ENCODE measurements at regions not wholly inside any gene's neighbourhood (a gene's known extent, or its start where the extent isn't known, plus 50 kb on each side); places are given as distances from the start of the nearest gene placed in this dataset.

GRCh38 chr5:107047048-107047447, 623.7 kb downstream of the EFNA5 start:
- H3K27ac ChIP-seq = no peak overlapping the region
- no peaks in the 10 kb centered on the region for H3K36me3 ChIP-seq (ENCODE audit: insufficient read depth, low read length)
- no peak for DNase-seq (ENCODE audit: low read depth, low spot score)
- H3K9ac ChIP-seq (ENCODE audit: insufficient read length) = no peak overlapping the region
- H3K9me3 ChIP-seq (ENCODE audit: low read depth, low read length) = no peaks in the 10 kb centered on the region
- TF ChIP-seq POLR2AphosphoS5 (IDR thresholded peaks at IDR 0.05; ENCODE audit: borderline replicate concordance, low read depth, low read length) = no peak
- no peak for TF ChIP-seq FOXP2 (optimal IDR thresholded peaks at IDR 0.05; ENCODE audit: control extremely low read depth, extremely low read length, insufficient read depth)
- no peak overlapping the region for H3K4me3 ChIP-seq

- TF ChIP-seq POLR2AphosphoS5 (IDR thresholded peaks at IDR 0.05; ENCODE audit: borderline replicate concordance, low read depth, low read length) (no peak), EZH2 (IDR thresholded peaks at IDR 0.05) (no peak), FOXP2 (optimal IDR thresholded peaks at IDR 0.05; ENCODE audit: control extremely low read depth, extremely low read length, insufficient read depth) (no peak)
- Histone ChIP-seq H3K9me3 (ENCODE audit: low read depth, low read length) (no peaks in the 10 kb centered on the region), H3K4me3 (no peak overlapping the region), H3K27ac (no peak overlapping the region), H3K36me3 (ENCODE audit: insufficient read depth, low read length) (no peaks in the 10 kb centered on the region), H3K9ac (ENCODE audit: insufficient read length) (no peak overlapping the region)
- no peak for DNase-seq (ENCODE audit: low read depth, low spot score)
Measured at GRCh38 chr5:107043665-107044064, 627.1 kb downstream of the EFNA5 start.

- Histone ChIP-seq H3K4me3 (no peak overlapping the region), H3K9ac (ENCODE audit: insufficient read length) (no peak overlapping the region), H3K9me3 (ENCODE audit: low read depth, low read length) (no peaks in the 10 kb centered on the region), H3K36me3 (ENCODE audit: insufficient read depth, low read length) (no peaks in the 10 kb centered on the region), H3K27ac (peak overlapping the region; percentile 34; the same call in 1 of the 2 replicates)
- DNase-seq (ENCODE audit: low read depth, low spot score) = peak; percentile 85
- TF ChIP-seq POLR2AphosphoS5 (IDR thresholded peaks at IDR 0.05; ENCODE audit: borderline replicate concordance, low read depth, low read length) = no peak; the same call in 1 of the 2 replicates
- no peak for TF ChIP-seq FOXP2 (optimal IDR thresholded peaks at IDR 0.05; ENCODE audit: control extremely low read depth, extremely low read length, insufficient read depth)
- no peak for TF ChIP-seq EZH2 (IDR thresholded peaks at IDR 0.05)
Measured at GRCh38 chr5:107040907-107041306, 629.8 kb downstream of the EFNA5 start.

DNA sequence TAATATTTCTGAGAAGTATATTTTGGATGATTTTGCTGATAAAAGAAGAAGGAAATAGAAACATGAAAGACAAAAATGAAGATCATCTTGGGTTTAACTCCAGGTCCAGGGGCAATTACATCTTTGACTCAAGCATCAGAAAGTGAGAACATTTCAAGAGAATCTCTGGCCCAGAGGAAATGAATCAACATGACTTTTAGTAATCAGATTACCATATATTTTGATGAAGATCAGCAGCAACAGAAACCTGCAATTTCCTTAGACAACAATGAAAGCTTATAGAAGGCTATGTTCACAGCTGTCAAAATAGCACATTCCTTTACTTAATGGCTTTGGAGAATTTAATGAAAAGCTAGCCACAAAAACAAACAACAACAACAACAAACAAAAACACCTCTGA, 638.1 kb downstream of the EFNA5 start:
- no peak overlapping the region for H3K27ac ChIP-seq
- no peak for DNase-seq (ENCODE audit: low read depth, low spot score)
- TF ChIP-seq POLR2AphosphoS5 (IDR thresholded peaks at IDR 0.05; ENCODE audit: borderline replicate concordance, low read depth, low read length) (no peak), FOXP2 (optimal IDR thresholded peaks at IDR 0.05; ENCODE audit: control extremely low read depth, extremely low read length, insufficient read depth) (no peak), EZH2 (IDR thresholded peaks at IDR 0.05) (no peak)
- H3K36me3 ChIP-seq (ENCODE audit: insufficient read depth, low read length) = no peaks in the 10 kb centered on the region
- no peak overlapping the region for H3K9ac ChIP-seq (ENCODE audit: insufficient read length)
- no peak overlapping the region for H3K4me3 ChIP-seq
- H3K9me3 ChIP-seq (ENCODE audit: low read depth, low read length) = no peaks in the 10 kb centered on the region

GRCh38 chr5:107028938-107029337, 641.8 kb downstream of the EFNA5 start:
- no peak for TF ChIP-seq POLR2AphosphoS5 (IDR thresholded peaks at IDR 0.05; ENCODE audit: borderline replicate concordance, low read depth, low read length)
- TF ChIP-seq FOXP2 (optimal IDR thresholded peaks at IDR 0.05; ENCODE audit: control extremely low read depth, extremely low read length, insufficient read depth) = no peak
- no peak for TF ChIP-seq EZH2 (IDR thresholded peaks at IDR 0.05)
- no peaks in the 10 kb centered on the region for H3K9me3 ChIP-seq (ENCODE audit: low read depth, low read length)
- no peak for DNase-seq (ENCODE audit: low read depth, low spot score)
- no peak overlapping the region for H3K4me3 ChIP-seq
- H3K27ac ChIP-seq = no peak overlapping the region
- H3K9ac ChIP-seq (ENCODE audit: insufficient read length) = no peak overlapping the region
- no peaks in the 10 kb centered on the region for H3K36me3 ChIP-seq (ENCODE audit: insufficient read depth, low read length)

GRCh38 chr5:107025712-107026497, 644.8 kb downstream of the EFNA5 start:
- Histone ChIP-seq H3K4me3 (no peak overlapping the region), H3K9ac (ENCODE audit: insufficient read length) (no peak overlapping the region), H3K9me3 (ENCODE audit: low read depth, low read length) (no peaks in the 10 kb centered on the region), H3K36me3 (ENCODE audit: insufficient read depth, low read length) (no peaks in the 10 kb centered on the region), H3K27ac (no peak overlapping the region)
- no peak for TF ChIP-seq EZH2 (IDR thresholded peaks at IDR 0.05)
- no peak for TF ChIP-seq POLR2AphosphoS5 (IDR thresholded peaks at IDR 0.05; ENCODE audit: borderline replicate concordance, low read depth, low read length)
- TF ChIP-seq FOXP2 (optimal IDR thresholded peaks at IDR 0.05; ENCODE audit: control extremely low read depth, extremely low read length, insufficient read depth) = no peak
- DNase-seq (ENCODE audit: low read depth, low spot score) = no peak

DNA sequence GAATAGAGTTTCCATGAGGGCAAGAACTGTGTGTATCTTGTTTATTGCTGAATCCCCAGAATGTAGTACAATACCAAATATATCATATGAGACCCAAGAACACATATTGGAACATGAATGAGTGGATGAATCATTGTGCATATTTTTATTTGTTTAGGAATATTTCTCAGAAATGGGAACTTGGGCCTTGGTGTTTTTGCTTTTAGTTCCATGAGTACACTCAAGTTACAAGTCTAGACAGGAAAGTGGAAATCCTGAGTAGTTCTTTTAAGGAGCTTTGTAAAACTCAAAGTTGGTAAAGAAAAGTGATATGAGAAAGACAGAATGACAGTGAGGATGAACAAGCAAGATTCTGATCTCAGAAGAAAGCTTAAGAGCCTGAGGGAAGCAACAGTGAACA, 647.0 kb downstream of the EFNA5 start:
- DNase-seq (ENCODE audit: low read depth, low spot score) = no peak
- no peak for TF ChIP-seq POLR2AphosphoS5 (IDR thresholded peaks at IDR 0.05; ENCODE audit: borderline replicate concordance, low read depth, low read length)

DNA sequence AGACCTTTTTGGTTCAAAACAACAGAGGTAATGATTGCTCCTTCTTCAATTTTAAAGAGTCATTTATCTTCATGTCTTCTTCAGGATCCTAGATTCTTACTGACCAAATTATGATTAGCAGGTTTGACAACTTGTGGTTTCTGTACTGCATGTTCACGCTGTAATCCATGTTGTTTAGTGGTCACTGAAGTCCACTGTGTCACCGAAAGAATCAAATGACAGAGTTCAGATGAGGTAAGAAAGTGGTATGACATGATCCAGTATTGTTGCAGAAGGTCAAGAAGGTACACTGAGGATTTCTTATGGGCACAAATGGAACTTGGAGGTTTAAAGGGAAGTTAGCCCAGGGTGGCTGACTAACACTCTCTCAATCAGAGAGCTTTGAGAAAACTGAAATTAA, 649.2 kb downstream of the EFNA5 start:
- Histone ChIP-seq H3K27ac (no peak overlapping the region), H3K9me3 (ENCODE audit: low read depth, low read length) (no peaks in the 10 kb centered on the region), H3K9ac (ENCODE audit: insufficient read length) (no peak overlapping the region), H3K4me3 (no peak overlapping the region), H3K36me3 (ENCODE audit: insufficient read depth, low read length) (no peaks in the 10 kb centered on the region)
- DNase-seq (ENCODE audit: low read depth, low spot score) = no peak
- TF ChIP-seq FOXP2 (optimal IDR thresholded peaks at IDR 0.05; ENCODE audit: control extremely low read depth, extremely low read length, insufficient read depth) (no peak), EZH2 (IDR thresholded peaks at IDR 0.05) (no peak), POLR2AphosphoS5 (IDR thresholded peaks at IDR 0.05; ENCODE audit: borderline replicate concordance, low read depth, low read length) (no peak)

More for the DNA sequence above, 647.0 kb downstream of the EFNA5 start:
- no peak overlapping the region for H3K9ac ChIP-seq (ENCODE audit: insufficient read length)
- H3K4me3 ChIP-seq = no peak overlapping the region
- H3K9me3 ChIP-seq (ENCODE audit: low read depth, low read length) = no peaks in the 10 kb centered on the region
- H3K36me3 ChIP-seq (ENCODE audit: insufficient read depth, low read length) = no peaks in the 10 kb centered on the region
- H3K27ac ChIP-seq = no peak overlapping the region

DNA sequence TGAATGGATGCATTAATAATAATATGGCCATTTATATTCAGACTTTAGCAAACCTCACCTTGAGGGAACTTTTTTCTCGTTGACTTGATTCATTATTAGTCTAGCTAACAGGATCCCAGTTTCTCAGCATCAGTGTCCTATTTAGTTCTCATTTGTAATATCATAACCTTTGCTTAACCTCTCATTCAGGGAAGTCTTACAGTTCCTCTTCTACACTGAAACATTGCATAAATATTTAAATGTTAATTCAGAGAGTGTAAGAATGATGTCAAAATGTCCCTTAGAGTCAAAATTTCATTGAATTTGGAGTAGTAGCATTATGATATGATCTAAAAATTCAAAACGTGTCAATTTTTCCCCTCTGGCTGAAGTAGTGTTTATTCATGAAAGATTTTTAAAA, 650.1 kb downstream of the EFNA5 start:
- no peak overlapping the region for H3K27ac ChIP-seq
- no peak overlapping the region for H3K4me3 ChIP-seq
- H3K9ac ChIP-seq (ENCODE audit: insufficient read length) = no peak overlapping the region
- TF ChIP-seq FOXP2 (optimal IDR thresholded peaks at IDR 0.05; ENCODE audit: control extremely low read depth, extremely low read length, insufficient read depth) (no peak), EZH2 (IDR thresholded peaks at IDR 0.05) (no peak), POLR2AphosphoS5 (IDR thresholded peaks at IDR 0.05; ENCODE audit: borderline replicate concordance, low read depth, low read length) (no peak)
- H3K9me3 ChIP-seq (ENCODE audit: low read depth, low read length) = no peaks in the 10 kb centered on the region
- no peaks in the 10 kb centered on the region for H3K36me3 ChIP-seq (ENCODE audit: insufficient read depth, low read length)
- DNase-seq (ENCODE audit: low read depth, low spot score) = no peak

Measured in SK-N-MC (cell line).